ENCODE measurements at regions not wholly inside any gene's neighbourhood (a gene's known extent, or its start where the extent isn't known, plus 50 kb on each side); places are given as distances from the start of the nearest gene placed in this dataset.
"Not testable (repeated sequence)": the region's sequence is repeated elsewhere in the genome, so short reads cannot be mapped to it uniquely, and the experiment has no call there.

- no peak for DNase-seq
- in situ Hi-C loops (cut with MboI; ENCODE audit: low pct_unique_long_range_greater_than_20kb, low sequenced_read_pairs), result no loop called here
Measured at GRCh38 chr4:33954759-33955158, 2289.6 kb downstream of the ARAP2 start.

- in situ Hi-C loops (cut with MboI; ENCODE audit: low pct_unique_long_range_greater_than_20kb, low sequenced_read_pairs), result no loop called here
- DNase-seq, result no peak
Measured at GRCh38 chr4:33959519-33959918, 2284.8 kb downstream of the ARAP2 start.

GRCh38 chr4:33961761-33962160, 2282.6 kb downstream of the ARAP2 start:
- DNase-seq, result no peak
- in situ Hi-C loops (cut with MboI; ENCODE audit: low pct_unique_long_range_greater_than_20kb, low sequenced_read_pairs), result no loop called here

DNA sequence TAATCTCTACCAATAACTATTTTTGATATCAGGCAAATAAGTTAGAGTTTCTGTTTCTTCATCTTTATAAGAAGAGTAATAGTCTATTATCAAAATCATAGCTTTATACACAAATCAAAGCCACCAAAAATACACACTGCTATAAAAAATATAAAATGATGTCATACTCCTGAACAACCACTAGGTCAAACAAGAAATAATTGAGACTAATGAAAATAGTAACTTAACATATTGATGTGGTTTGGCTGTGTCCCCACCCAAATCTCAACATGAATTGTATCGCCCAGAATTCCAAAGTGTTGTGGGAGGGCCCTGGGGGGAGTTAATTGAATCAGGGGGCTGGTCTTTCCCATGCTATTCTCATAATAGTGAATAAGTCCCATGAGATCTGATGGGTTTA, 2277.5 kb downstream of the ARAP2 start:
- in situ Hi-C loops (cut with MboI; ENCODE audit: low pct_unique_long_range_greater_than_20kb, low sequenced_read_pairs), result no loop called here
- DNase-seq, result no peak

DNA sequence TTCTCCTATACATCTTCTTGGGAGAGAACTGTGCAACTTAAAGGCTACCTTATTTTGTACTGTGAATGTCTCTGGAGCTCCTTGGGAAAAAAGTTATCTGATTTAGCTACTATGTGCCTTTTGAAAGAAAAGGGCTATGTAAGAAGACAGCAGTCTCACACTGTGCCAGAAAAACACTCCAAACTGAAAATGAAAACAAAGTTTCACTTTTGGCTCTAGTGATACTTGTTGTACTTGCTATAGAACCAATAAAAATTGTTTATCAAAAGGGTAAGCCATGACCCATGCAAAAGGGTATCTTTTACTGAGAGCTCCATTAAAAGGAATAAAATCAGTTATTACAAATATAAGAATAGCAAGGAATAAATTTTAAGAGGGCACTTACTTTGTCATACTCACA, 2270.0 kb downstream of the ARAP2 start:
- no peak for DNase-seq
- in situ Hi-C loops (cut with MboI; ENCODE audit: low pct_unique_long_range_greater_than_20kb, low sequenced_read_pairs), result no loop called here

DNA sequence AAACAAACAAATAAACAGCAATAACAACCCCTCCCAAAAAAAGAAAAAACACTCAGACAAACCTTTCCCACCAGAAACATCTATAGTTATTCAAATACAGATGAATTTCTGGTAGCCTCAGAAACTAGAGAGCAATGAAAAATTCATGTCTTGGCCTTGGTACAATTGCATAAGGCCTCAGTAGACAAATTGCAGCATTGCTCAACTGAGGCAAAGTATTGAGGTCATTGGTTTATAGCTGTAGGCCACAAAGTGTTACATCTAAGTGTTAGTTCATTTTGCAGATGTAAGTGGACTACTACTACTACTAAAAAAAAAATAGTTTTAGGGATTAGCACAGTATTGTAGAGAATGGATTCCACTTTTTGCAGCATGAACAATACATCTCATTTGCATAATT, 2268.3 kb downstream of the ARAP2 start:
- no peak for DNase-seq
- in situ Hi-C loops (cut with MboI; ENCODE audit: low pct_unique_long_range_greater_than_20kb, low sequenced_read_pairs), result no loop called here

DNA sequence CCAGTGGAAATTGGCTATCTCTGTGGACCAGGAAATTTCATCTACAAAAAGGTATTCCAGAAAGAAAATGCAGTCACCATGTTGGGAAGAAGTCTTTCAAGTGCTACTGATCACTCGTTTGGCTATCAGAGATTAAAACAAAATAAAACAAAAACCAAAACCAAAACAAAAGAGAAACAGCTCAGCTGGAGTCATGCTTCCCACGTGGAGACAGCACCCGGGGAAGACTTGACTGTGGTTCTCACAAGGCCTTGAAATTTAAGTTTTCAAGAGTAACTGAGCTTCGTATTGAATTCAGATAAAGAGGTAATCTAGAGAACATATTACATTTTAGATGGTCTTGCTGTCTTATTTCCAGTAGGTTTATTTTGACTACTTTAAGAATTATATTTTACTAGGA, 2264.5 kb downstream of the ARAP2 start:
- DNase-seq; in situ Hi-C loops (cut with MboI; ENCODE audit: low pct_unique_long_range_greater_than_20kb, low sequenced_read_pairs): not testable (repeated sequence)

GRCh38 chr4:33980361-33980760, 2264.0 kb downstream of the ARAP2 start:
- in situ Hi-C loops (cut with MboI; ENCODE audit: low pct_unique_long_range_greater_than_20kb, low sequenced_read_pairs), result no loop called here
- DNase-seq, result no peak

DNA sequence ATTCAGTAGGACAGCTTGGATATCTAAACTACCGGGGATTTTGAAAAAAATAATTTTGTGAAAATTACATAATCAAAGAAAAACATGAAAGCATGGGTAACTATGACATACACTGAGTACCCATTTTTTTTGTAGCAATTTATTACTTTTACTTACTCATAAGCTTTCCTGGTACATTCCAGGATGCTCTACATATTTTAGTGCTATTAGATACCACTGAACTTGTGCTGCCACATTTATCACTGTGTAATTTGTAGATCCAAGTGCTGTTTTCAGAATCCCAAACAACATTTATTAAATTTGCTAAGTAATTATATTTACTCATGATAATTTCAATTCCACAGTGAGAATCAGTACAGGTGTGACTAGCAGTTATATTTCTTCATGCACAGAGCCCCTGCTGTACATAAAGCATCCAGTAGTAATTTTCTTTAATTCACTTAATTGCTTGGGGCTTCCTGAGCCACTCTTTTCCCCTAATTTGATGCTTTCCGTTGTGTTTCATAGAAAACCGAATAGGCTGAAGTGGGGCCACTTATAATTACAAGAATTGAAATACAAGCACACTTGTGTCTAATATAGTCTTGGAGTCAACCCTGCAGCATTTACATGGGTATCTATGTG, 2254.4 kb downstream of the ARAP2 start:
- in situ Hi-C loops (cut with MboI; ENCODE audit: low pct_unique_long_range_greater_than_20kb, low sequenced_read_pairs), result no loop called here
- no peak for DNase-seq

DNA sequence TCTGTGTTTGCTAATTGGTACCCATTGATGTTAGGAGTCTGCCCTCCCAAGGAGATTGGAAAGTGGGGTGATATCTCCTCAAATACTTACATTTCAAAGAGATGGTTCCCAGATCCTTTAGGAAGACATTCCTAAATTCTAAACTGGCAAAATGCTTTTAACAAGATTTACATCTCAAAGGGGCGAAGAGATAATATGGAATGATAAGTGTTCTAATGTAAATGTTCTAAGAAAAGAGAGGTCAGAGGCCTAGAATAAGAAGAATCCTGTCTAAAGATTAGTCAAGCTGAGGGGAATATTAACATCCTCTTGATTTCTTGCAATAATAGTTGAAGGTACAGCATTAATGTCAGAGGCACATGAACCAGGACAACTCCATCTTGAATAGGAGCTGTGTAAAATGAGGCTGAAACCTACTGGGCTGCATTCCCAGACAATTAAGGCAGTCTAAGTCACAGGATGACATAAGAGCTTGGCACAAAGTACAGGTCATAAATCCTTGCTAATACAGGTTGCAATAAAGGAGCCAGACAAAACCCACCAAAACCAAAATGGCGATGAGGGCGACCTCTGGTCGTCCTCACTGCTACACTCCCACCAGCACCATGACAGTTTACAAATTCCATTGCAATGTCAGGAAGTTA, 2248.1 kb downstream of the ARAP2 start:
- no peak for DNase-seq
- in situ Hi-C loops (cut with MboI; ENCODE audit: low pct_unique_long_range_greater_than_20kb, low sequenced_read_pairs), result no loop called here

- DNase-seq, result no peak
- in situ Hi-C loops (cut with MboI; ENCODE audit: low pct_unique_long_range_greater_than_20kb, low sequenced_read_pairs), result no loop called here
Measured at GRCh38 chr4:33998291-33998690, 2246.0 kb downstream of the ARAP2 start.

GRCh38 chr4:34000356-34000755, 2244.0 kb downstream of the ARAP2 start:
- no peak for DNase-seq
- in situ Hi-C loops (cut with MboI; ENCODE audit: low pct_unique_long_range_greater_than_20kb, low sequenced_read_pairs), result no loop called here

DNA sequence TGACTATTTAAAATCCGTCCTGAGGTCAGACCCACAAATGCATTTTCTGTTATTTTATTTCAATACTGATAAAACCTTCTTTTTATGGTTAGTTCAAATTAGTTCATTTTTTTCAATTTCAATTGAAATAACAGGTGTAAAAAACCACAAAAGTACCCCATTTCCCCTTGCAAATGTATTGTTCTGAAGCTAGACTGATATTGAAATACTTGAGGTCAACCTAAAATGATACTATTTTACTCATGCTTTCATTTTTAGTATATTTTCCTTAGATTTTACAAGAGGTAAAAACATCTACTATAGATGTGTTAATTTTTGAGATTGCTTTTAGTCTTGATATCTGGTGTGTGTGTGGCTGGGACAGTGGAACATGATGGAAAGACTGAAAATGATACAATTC, 2237.8 kb downstream of the ARAP2 start:
- DNase-seq; in situ Hi-C loops (cut with MboI; ENCODE audit: low pct_unique_long_range_greater_than_20kb, low sequenced_read_pairs): not testable (repeated sequence)

DNA sequence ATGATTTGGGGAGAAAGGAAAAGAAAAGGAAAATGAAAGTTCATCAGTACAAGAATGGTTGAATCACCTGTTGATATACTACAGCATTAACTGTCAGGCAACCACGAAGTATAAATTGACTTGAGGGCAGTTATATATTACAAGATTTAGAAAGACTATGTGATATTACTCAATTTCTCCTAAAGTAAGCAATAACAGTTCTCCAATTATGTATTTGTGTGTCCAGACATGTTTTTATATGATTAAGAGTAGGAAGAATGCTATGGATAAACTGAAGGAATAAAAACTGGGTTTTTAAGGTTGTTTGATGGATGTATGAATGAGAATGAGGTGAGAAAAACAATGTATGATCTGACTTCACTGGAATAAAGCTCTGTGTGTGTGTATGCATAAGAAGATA, 2234.4 kb downstream of the ARAP2 start:
- no peak for DNase-seq
- in situ Hi-C loops (cut with MboI; ENCODE audit: low pct_unique_long_range_greater_than_20kb, low sequenced_read_pairs), result no loop called here

- no peak for DNase-seq
- in situ Hi-C loops (cut with MboI; ENCODE audit: low pct_unique_long_range_greater_than_20kb, low sequenced_read_pairs), result no loop called here
Measured at GRCh38 chr4:34010751-34011519, 2233.4 kb downstream of the ARAP2 start.

GRCh38 chr4:34035225-34035624, 2209.1 kb downstream of the ARAP2 start:
- DNase-seq, result no peak
- in situ Hi-C loops (cut with MboI; ENCODE audit: low pct_unique_long_range_greater_than_20kb, low sequenced_read_pairs), result no loop called here

DNA sequence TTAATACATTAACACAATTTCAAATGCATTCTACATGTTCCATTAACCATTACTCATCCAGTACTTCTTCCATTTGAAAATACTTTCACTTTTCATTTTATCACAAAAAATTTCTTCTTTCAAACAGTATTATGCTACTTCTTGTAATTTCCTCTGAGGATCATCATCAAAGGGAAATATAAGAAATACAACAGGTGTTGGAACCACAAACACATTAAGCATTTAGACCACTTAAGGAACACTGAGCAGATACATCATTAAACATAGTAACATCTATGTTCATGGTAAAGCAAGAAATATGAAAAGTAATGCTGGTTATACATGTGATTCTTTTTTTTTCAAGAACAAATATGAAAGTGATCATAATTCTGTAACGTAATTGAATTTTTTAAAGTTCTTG, 2207.0 kb downstream of the ARAP2 start:
- no peak for DNase-seq
- in situ Hi-C loops (cut with MboI; ENCODE audit: low pct_unique_long_range_greater_than_20kb, low sequenced_read_pairs), result no loop called here

- in situ Hi-C loops (cut with MboI; ENCODE audit: low pct_unique_long_range_greater_than_20kb, low sequenced_read_pairs), result no loop called here
- no peak for DNase-seq
Measured at GRCh38 chr4:34039766-34040165, 2204.5 kb downstream of the ARAP2 start.

GRCh38 chr4:34043131-34043530, 2201.2 kb downstream of the ARAP2 start:
- in situ Hi-C loops (cut with MboI; ENCODE audit: low pct_unique_long_range_greater_than_20kb, low sequenced_read_pairs), result no loop called here
- no peak for DNase-seq

DNA sequence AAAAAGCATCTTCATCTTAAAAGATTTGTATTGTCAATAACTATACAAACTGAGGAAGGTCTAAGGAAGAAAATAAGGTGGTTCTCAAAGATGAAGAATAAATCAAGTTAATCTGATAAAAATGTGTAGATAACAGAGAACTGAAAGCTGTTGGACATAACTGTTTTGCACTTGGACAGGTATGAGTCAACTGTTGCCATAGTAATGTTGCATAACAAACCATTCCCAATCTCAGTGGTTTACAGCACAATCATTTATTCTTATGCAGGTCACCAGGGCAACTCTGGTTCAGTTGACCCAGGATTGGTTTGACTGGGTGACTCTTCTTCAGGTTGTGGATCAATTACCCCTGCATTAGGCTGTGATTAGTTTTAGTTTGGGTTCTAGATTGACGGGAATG, 2197.7 kb downstream of the ARAP2 start:
- no peak for DNase-seq
- in situ Hi-C loops (cut with MboI; ENCODE audit: low pct_unique_long_range_greater_than_20kb, low sequenced_read_pairs), result no loop called here

DNA sequence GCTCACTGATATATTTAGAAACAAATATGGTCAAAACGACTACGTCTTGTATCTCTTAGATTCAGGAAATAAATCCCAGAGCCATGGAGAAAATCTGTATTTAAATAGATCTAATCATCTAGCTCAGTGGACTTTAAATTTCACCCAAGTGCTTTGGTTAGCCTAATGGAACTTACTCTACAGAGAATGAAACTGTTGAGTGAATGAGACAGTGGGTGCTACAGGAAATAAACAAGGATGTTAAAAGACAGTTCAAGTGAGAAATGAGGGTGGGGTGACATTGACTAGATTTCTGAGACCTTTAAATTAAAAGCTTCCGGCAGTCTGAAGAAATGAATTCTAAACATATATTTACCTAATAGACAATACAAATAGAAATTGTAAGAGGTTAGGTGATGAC, 2197.0 kb downstream of the ARAP2 start:
- no peak for DNase-seq
- in situ Hi-C loops (cut with MboI; ENCODE audit: low pct_unique_long_range_greater_than_20kb, low sequenced_read_pairs), result no loop called here
